HepG2 (cell line): ENCODE measurements at regions not wholly inside any gene's neighbourhood (a gene's known extent, or its start where the extent isn't known, plus 50 kb on each side); places are given as distances from the start of the nearest gene placed in this dataset.

Source experiments
- ATF3 ChIP-seq: sonication (generic); formaldehyde crosslinking; IDR thresholded peaks from 2 replicates; pipeline ENCODE4 v1.4.0; 2020; ENCODE audit warnings: missing genetic modification reagents
- ATF7-NPFF ChIP-seq: sonication (generic); formaldehyde crosslinking; IDR thresholded peaks from 2 replicates; pipeline ENCODE4 v1.8.1; 2023; ENCODE audit warnings: mild to moderate bottlenecking, low read depth, missing genetic modification reagents, moderate library complexity
- CBFB ChIP-seq: sonication (generic); formaldehyde crosslinking; IDR thresholded peaks from 2 replicates; pipeline ENCODE4 v1.4.0; 2020; ENCODE audit warnings: missing genetic modification reagents
- CHCHD3 ChIP-seq: sonication (generic); formaldehyde crosslinking; IDR thresholded peaks from 2 replicates; pipeline ENCODE4 v1.8.0; 2022; ENCODE audit warnings: mild to moderate bottlenecking, missing genetic modification reagents, moderate library complexity
- DPF2 ChIP-seq: sonication (generic); formaldehyde crosslinking; IDR thresholded peaks from 2 replicates; pipeline ENCODE4 v1.4.0; 2020; ENCODE audit warnings: mild to moderate bottlenecking, low read depth, missing genetic modification reagents, borderline replicate concordance
- EED ChIP-seq: sonication (generic); formaldehyde crosslinking; IDR thresholded peaks from 2 replicates; pipeline ENCODE4 v1.5.0; 2020; ENCODE audit warnings: mild to moderate bottlenecking, missing genetic modification reagents
- HNF4G ChIP-seq, 2 experiments: sonication (generic) in 1 of 2; formaldehyde crosslinking in 1 of 2; IDR thresholded peaks; 2 replicates each; pipeline versions ENCODE4 v1.4.0 to v1.6.1; 2011 to 2020; ENCODE audit warnings: borderline replicate concordance in 2 of 2, low read depth in 2 of 2, mild to moderate bottlenecking in 2 of 2, low read length in 1 of 2, missing genetic modification reagents in 1 of 2, moderate library complexity in 1 of 2
- MYC ChIP-seq: sonication (generic); formaldehyde crosslinking; IDR thresholded peaks from 2 replicates; pipeline ENCODE4 v1.9.0; 2021; ENCODE audit warnings: missing genetic modification reagents, borderline replicate concordance
- RXRB ChIP-seq: IDR thresholded peaks from 2 replicates; pipeline ENCODE4 v1.6.1; 2016; ENCODE audit warnings: borderline replicate concordance, missing genetic modification reagents, missing compliant biosample characterization
- SAP130 ChIP-seq: IDR thresholded peaks from 2 replicates; pipeline ENCODE4 v1.6.1; 2016; ENCODE audit warnings: low read depth
- SOX13 ChIP-seq, 3 experiments: fragments of 450-650 bp in 1 of 3; sonication (generic) in 1 of 3; formaldehyde crosslinking in 1 of 3; IDR thresholded peaks in 2 of 3; conservative IDR thresholded peaks in 1 of 3; 2 replicates each; pipeline versions ENCODE4 v1.5.0 to v1.6.1; 2016 to 2020; ENCODE audit warnings: antibody characterized with exemption in 1 of 3, mild to moderate bottlenecking in 1 of 3, missing compliant biosample characterization in 1 of 3, missing genetic modification reagents in 1 of 3, moderate library complexity in 1 of 3
- SRY ChIP-seq: sonication (generic); formaldehyde crosslinking; IDR thresholded peaks from 2 replicates; pipeline ENCODE4 v1.8.0; 2022; ENCODE audit warnings: mild to moderate bottlenecking, missing genetic modification reagents
- TCF12 ChIP-seq, 2 experiments: fragments of 450-650 bp in 1 of 2; sonication (generic) in 1 of 2; formaldehyde crosslinking in 1 of 2; IDR thresholded peaks; 2 replicates each; pipeline versions ENCODE4 v1.6.1 to v1.8.0; 2017 to 2022; ENCODE audit warnings: antibody characterized with exemption in 1 of 2, mild to moderate bottlenecking in 1 of 2, missing genetic modification reagents in 1 of 2, moderate library complexity in 1 of 2
- ZFP1 ChIP-seq: IDR thresholded peaks from 2 replicates; pipeline ENCODE4 v1.6.1; 2016
- ZFP90 ChIP-seq: sonication (generic); formaldehyde crosslinking; IDR thresholded peaks from 2 replicates; pipeline ENCODE4 v1.8.0; 2022; ENCODE audit warnings: missing genetic modification reagents, mild to moderate bottlenecking, inconsistent platforms, borderline replicate concordance
- ZKSCAN5 ChIP-seq: sonication (generic); formaldehyde crosslinking; IDR thresholded peaks from 2 replicates; pipeline ENCODE4 v1.5.1; 2020; ENCODE audit warnings: mild to moderate bottlenecking, missing genetic modification reagents
- ZNF143 ChIP-seq: sonication (generic); formaldehyde crosslinking; IDR thresholded peaks from 2 replicates; pipeline ENCODE4 v1.4.0; 2020; ENCODE audit warnings: missing genetic modification reagents
- ZNF292 ChIP-seq: sonication (generic); formaldehyde crosslinking; IDR thresholded peaks from 2 replicates; pipeline ENCODE4 v1.8.1; 2022; ENCODE audit warnings: mild to moderate bottlenecking, low read depth, missing genetic modification reagents, borderline replicate concordance
- ZNF44 ChIP-seq: sonication (generic); formaldehyde crosslinking; IDR thresholded peaks from 2 replicates; pipeline ENCODE4 v1.5.1; 2020; ENCODE audit warnings: mild to moderate bottlenecking, missing genetic modification reagents
- ZNF530 ChIP-seq: sonication (generic); formaldehyde crosslinking; IDR thresholded peaks from 2 replicates; pipeline ENCODE4 v1.5.0; 2020; ENCODE audit warnings: low read depth, mild to moderate bottlenecking, missing genetic modification reagents
- ZNF598 ChIP-seq: sonication (generic); formaldehyde crosslinking; IDR thresholded peaks from 2 replicates; pipeline ENCODE4 v1.5.1; 2020; ENCODE audit warnings: mild to moderate bottlenecking, missing genetic modification reagents, borderline replicate concordance
- ZNF678 ChIP-seq: sonication (generic); formaldehyde crosslinking; IDR thresholded peaks from 2 replicates; pipeline ENCODE4 v1.4.0; 2020; ENCODE audit warnings: mild to moderate bottlenecking, missing genetic modification reagents
- ZNF709 ChIP-seq: sonication (generic); formaldehyde crosslinking; IDR thresholded peaks from 2 replicates; pipeline ENCODE4 v1.5.0; 2020; ENCODE audit warnings: mild to moderate bottlenecking, missing genetic modification reagents
- TF ChIP-seq, protein P1 (sequence below): sonication (generic); formaldehyde crosslinking; conservative IDR thresholded peaks from 2 replicates; pipeline ENCODE4 v1.8.1; 2023; ENCODE audit warnings: missing genetic modification reagents
- TF ChIP-seq, protein P2 (sequence below): sonication (generic); formaldehyde crosslinking; IDR thresholded peaks from 2 replicates; pipeline ENCODE4 v1.4.0; 2020; ENCODE audit warnings: missing genetic modification reagents
- TF ChIP-seq, protein P3 (sequence below): sonication (generic); formaldehyde crosslinking; IDR thresholded peaks from 2 replicates; pipeline ENCODE4 v1.5.0; 2020; ENCODE audit warnings: missing genetic modification reagents, mild to moderate bottlenecking, borderline replicate concordance

GRCh38 chr17:72492941-72493340, 372.1 kb downstream of the SOX9 start (continued):
- TF ChIP-seq, protein P1, sequence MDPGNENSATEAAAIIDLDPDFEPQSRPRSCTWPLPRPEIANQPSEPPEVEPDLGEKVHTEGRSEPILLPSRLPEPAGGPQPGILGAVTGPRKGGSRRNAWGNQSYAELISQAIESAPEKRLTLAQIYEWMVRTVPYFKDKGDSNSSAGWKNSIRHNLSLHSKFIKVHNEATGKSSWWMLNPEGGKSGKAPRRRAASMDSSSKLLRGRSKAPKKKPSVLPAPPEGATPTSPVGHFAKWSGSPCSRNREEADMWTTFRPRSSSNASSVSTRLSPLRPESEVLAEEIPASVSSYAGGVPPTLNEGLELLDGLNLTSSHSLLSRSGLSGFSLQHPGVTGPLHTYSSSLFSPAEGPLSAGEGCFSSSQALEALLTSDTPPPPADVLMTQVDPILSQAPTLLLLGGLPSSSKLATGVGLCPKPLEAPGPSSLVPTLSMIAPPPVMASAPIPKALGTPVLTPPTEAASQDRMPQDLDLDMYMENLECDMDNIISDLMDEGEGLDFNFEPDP (CRISPR knock-in tag): no peak
- TF ChIP-seq SRY (CRISPR knock-in tag): no peak
- peak; percentile 95 for TF ChIP-seq RXRB (CRISPR knock-in tag)
- no peak for TF ChIP-seq ZNF678 (CRISPR knock-in tag)
- TF ChIP-seq ZNF44 (CRISPR knock-in tag): no peak
- no peak for TF ChIP-seq ZKSCAN5
- peak; percentile 73; the same call in 1 of the 2 replicates for TF ChIP-seq ZFP90
- TF ChIP-seq DPF2: no peak
- TF ChIP-seq ZNF598: no peak
- no peak for TF ChIP-seq ZFP1 (CRISPR knock-in tag)
- no peak for TF ChIP-seq ZNF709
- TF ChIP-seq CBFB (CRISPR knock-in tag): no peak
- no peak for TF ChIP-seq SOX13 (IDR thresholded peaks at IDR 0.05)
- peak in 1 of 2 experiments; percentile 58; a peak in 1 of 4 replicates for TF ChIP-seq SOX13 (CRISPR knock-in tag; conservative IDR thresholded peaks at IDR 0.05 in 1 of 2, IDR thresholded peaks at IDR 0.05 in 1 of 2)
- TF ChIP-seq CHCHD3 (CRISPR knock-in tag): no peak
- TF ChIP-seq HNF4G (IDR thresholded peaks at IDR 0.05; ENCODE audit: borderline replicate concordance, low read depth, low read length): peak; percentile 57; the same call in 1 of the 2 replicates
- no peak for TF ChIP-seq HNF4G (CRISPR knock-in tag; IDR thresholded peaks at IDR 0.05; ENCODE audit: borderline replicate concordance, low read depth)
- TF ChIP-seq, protein P2, sequence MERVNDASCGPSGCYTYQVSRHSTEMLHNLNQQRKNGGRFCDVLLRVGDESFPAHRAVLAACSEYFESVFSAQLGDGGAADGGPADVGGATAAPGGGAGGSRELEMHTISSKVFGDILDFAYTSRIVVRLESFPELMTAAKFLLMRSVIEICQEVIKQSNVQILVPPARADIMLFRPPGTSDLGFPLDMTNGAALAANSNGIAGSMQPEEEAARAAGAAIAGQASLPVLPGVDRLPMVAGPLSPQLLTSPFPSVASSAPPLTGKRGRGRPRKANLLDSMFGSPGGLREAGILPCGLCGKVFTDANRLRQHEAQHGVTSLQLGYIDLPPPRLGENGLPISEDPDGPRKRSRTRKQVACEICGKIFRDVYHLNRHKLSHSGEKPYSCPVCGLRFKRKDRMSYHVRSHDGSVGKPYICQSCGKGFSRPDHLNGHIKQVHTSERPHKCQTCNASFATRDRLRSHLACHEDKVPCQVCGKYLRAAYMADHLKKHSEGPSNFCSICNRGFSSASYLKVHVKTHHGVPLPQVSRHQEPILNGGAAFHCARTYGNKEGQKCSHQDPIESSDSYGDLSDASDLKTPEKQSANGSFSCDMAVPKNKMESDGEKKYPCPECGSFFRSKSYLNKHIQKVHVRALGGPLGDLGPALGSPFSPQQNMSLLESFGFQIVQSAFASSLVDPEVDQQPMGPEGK: peak; percentile 25; the same call in 1 of the 2 replicates
- no peak for TF ChIP-seq ATF3 (CRISPR knock-in tag)
- no peak for TF ChIP-seq ZNF292
- TF ChIP-seq, protein P3, sequence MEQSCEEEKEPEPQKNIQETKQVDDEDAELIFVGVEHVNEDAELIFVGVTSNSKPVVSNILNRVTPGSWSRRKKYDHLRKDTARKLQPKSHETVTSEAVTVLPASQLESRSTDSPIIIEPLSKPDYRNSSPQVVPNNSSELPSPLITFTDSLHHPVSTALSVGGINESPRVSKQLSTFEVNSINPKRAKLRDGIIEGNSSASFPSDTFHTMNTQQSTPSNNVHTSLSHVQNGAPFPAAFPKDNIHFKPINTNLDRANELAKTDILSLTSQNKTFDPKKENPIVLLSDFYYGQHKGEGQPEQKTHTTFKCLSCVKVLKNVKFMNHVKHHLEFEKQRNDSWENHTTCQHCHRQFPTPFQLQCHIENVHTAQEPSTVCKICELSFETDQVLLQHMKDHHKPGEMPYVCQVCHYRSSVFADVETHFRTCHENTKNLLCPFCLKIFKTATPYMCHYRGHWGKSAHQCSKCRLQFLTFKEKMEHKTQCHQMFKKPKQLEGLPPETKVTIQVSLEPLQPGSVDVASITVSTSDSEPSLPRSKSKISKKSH (CRISPR knock-in tag): no peak
- no peak; the same call in 1 of the 2 replicates for TF ChIP-seq ZNF143 (CRISPR knock-in tag)
- peak; percentile 31; the same call in 1 of the 2 replicates for TF ChIP-seq SAP130
- TF ChIP-seq ZNF530 (CRISPR knock-in tag): no peak
- peak; percentile 25; the same call in 1 of the 2 replicates for TF ChIP-seq MYC (CRISPR knock-in tag)
- TF ChIP-seq ATF7-NPFF (CRISPR knock-in tag): no peak
- no peak for TF ChIP-seq TCF12 (IDR thresholded peaks at IDR 0.05)
- TF ChIP-seq TCF12 (CRISPR knock-in tag; IDR thresholded peaks at IDR 0.05): no peak
- TF ChIP-seq EED (CRISPR knock-in tag): no peak
